ENCODE measurements at regions not wholly inside any gene's neighbourhood (a gene's known extent, or its start where the extent isn't known, plus 50 kb on each side); places are given as distances from the start of the nearest gene placed in this dataset.
"Not testable (repeated sequence)": the region's sequence is repeated elsewhere in the genome, so short reads cannot be mapped to it uniquely, and the experiment has no call there.

DNA sequence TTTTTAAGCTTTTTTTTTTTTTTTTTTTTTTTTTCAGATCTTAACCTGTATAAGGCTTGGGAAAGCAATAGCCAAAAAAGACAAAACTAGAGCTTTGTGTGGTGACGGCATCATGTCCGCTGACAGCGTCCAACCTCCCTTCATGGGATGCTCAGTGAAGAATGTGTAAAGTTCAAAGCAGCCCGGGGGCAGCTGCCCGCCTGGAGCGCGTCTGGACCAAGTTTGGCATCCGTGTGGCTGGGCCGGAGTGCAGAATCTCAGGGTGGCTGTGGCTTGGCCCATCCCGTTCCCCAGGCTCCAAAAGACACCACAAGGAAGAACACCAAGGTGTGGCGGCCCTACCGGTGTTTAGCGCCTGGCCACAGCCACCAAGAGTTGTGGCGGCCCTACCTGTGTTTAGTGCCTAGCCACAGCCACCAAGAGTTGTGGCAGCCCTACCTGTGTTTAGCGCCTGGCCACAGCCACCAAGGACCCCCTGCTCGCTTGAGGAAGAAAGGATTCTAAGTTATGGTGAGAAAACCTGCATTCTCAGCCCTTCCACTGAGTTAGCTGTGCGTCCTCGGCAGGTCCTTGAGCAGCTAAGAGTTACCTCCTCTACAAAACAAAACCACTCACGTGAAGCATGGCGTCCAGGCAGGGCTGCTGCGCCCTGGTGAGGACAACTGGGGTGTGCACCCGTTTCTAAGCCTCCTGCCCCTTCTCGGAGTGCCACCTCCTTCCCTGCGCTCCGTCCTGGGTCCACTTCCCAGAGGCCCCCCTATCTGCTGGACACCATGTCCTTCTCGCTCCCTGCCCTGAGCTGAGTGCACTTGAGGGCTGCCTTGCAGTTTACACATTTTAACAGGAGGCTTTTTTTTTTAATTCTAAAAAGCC lies 103.6 kb upstream of the SALL3 start:
- H3K4me3 ChIP-seq (ENCODE audit: low read depth in 1 of 2, low read length in 2 of 2), result no peak overlapping the region
- H3K27ac ChIP-seq (ENCODE audit: low read length), result no peak overlapping the region
- no peaks in the 10 kb centered on the region for H3K27me3 ChIP-seq (ENCODE audit: low read depth, low read length)
- H3K9me3 ChIP-seq (ENCODE audit: control insufficient read depth in 1 of 2, low read length in 2 of 2), result no peaks in the 10 kb centered on the region
- H3K36me3 ChIP-seq (ENCODE audit: control insufficient read depth in 1 of 2, insufficient read depth in 2 of 2, low read length in 2 of 2), result no peaks in the 10 kb centered on the region
- no peaks in the 10 kb centered on the region for H3K4me1 ChIP-seq (ENCODE audit: control insufficient read depth in 1 of 2, insufficient read depth in 2 of 2, low read length in 2 of 2)

GRCh38 chr18:78876868-78877267 lies 102.8 kb upstream of the SALL3 start:
- Histone ChIP-seq H3K4me3 (ENCODE audit: low read depth in 1 of 2, low read length in 2 of 2) (no peak overlapping the region), H3K9me3 (ENCODE audit: control insufficient read depth in 1 of 2, low read length in 2 of 2) (no peaks in the 10 kb centered on the region), H3K4me1 (ENCODE audit: control insufficient read depth in 1 of 2, insufficient read depth in 2 of 2, low read length in 2 of 2) (no peaks in the 10 kb centered on the region), H3K27ac (ENCODE audit: low read length) (no peak overlapping the region), H3K36me3 (ENCODE audit: control insufficient read depth in 1 of 2, insufficient read depth in 2 of 2, low read length in 2 of 2) (no peaks in the 10 kb centered on the region), H3K27me3 (ENCODE audit: low read depth, low read length) (no peaks in the 10 kb centered on the region)

GRCh38 chr18:78878335-78878734 lies 101.3 kb upstream of the SALL3 start:
- Histone ChIP-seq H3K27ac (ENCODE audit: low read length) (no peak overlapping the region), H3K27me3 (ENCODE audit: low read depth, low read length) (no peaks in the 10 kb centered on the region), H3K4me1 (ENCODE audit: control insufficient read depth in 1 of 2, insufficient read depth in 2 of 2, low read length in 2 of 2) (no peaks in the 10 kb centered on the region), H3K4me3 (ENCODE audit: low read depth in 1 of 2, low read length in 2 of 2) (no peak overlapping the region), H3K36me3 (ENCODE audit: control insufficient read depth in 1 of 2, insufficient read depth in 2 of 2, low read length in 2 of 2) (no peaks in the 10 kb centered on the region), H3K9me3 (ENCODE audit: control insufficient read depth in 1 of 2, low read length in 2 of 2) (no peaks in the 10 kb centered on the region)

DNA sequence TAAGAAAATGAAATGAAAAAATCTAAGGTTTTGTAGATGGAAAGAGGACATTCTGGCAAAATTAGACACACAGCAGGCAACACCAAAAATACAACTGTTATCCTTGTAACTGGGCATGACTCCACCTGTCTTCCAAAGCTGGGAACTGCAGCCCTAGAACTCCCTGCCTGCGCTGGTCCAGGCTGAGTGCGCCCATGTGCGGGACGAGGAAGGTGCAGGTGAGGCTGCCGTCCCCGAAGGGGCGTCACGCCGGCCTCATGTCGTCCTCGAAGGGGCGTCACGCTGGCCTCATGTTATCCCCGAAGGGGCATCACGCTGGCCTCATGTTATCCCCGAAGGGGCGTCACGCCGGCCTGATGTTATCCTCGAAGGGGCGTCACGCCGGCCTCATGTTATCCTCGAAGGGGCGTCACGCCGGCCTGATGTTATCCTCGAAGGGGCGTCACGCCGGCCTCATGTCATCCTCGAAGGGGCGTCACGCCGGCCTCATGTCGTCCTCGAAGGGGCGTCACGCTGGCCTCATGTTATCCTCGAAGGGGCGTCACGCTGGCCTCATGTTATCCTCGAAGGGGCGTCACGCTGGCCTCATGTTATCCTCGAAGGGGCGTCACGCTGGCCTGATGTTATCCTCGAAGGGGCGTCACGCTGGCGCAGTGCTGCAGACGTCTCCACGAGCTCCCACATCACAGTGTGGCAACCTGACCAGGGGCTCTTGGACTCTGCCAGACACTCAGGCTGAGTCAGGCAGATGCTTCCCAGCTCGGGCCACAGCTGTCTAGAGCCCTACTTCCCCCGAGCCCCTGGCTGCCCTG lies 100.3 kb upstream of the SALL3 start:
- H3K4me3 ChIP-seq (ENCODE audit: low read depth in 1 of 2, low read length in 2 of 2); H3K9me3 ChIP-seq (ENCODE audit: control insufficient read depth in 1 of 2, low read length in 2 of 2); H3K4me1 ChIP-seq (ENCODE audit: control insufficient read depth in 1 of 2, insufficient read depth in 2 of 2, low read length in 2 of 2); H3K36me3 ChIP-seq (ENCODE audit: control insufficient read depth in 1 of 2, insufficient read depth in 2 of 2, low read length in 2 of 2); H3K27me3 ChIP-seq (ENCODE audit: low read depth, low read length); H3K27ac ChIP-seq (ENCODE audit: low read length): not testable (repeated sequence)

DNA sequence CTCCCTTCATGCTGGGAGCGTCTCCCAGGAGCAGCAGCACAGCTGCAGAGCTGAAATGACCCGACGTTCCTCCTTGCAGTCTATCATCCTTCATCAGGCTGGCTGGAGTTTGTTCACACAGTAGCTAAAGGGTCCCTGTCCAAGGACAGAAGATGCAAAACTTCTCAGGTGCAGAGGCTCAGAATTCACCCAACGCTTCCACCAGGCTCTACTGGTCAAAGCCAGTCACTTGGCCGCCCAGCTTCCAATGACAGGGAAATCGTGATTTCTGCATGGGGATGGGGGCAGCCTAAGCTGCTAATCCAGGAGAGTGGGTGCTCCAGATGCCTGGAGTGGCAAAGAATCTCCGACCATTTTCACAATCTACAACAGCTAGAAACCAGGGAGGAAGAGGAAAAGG lies 97.0 kb upstream of the SALL3 start:
- Histone ChIP-seq H3K4me3 (ENCODE audit: low read depth in 1 of 2, low read length in 2 of 2) (no peak overlapping the region), H3K27ac (ENCODE audit: low read length) (no peak overlapping the region), H3K4me1 (ENCODE audit: control insufficient read depth in 1 of 2, insufficient read depth in 2 of 2, low read length in 2 of 2) (no peaks in the 10 kb centered on the region), H3K27me3 (ENCODE audit: low read depth, low read length) (no peaks in the 10 kb centered on the region), H3K9me3 (ENCODE audit: control insufficient read depth in 1 of 2, low read length in 2 of 2) (peaks cover 0 to 16% of the 10 kb centered on the region in 2 donors), H3K36me3 (ENCODE audit: control insufficient read depth in 1 of 2, insufficient read depth in 2 of 2, low read length in 2 of 2) (no peaks in the 10 kb centered on the region)

DNA sequence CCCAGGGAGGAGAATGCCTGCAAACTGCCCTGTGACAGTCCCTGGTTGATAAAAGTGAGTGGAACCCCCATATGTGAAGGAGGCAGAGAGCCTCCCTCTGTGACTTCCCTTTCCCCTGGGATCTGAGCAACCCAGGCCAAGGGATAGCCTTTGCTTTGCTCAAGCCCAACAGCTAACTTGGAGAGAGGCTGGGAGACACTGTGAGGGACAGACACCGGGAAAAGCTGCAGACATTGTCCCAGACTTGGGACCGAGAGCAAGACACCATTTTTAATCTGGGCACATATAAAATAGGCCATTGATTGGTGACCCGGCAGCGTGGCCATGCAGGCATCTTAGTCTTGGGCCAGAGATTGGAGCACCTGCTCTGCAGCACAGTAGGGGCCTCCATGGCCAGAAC lies 96.1 kb upstream of the SALL3 start:
- Histone ChIP-seq H3K27ac (ENCODE audit: low read length) (no peak overlapping the region), H3K4me1 (ENCODE audit: control insufficient read depth in 1 of 2, insufficient read depth in 2 of 2, low read length in 2 of 2) (no peaks in the 10 kb centered on the region), H3K9me3 (ENCODE audit: control insufficient read depth in 1 of 2, low read length in 2 of 2) (peaks cover 0 to 23% of the 10 kb centered on the region in 2 donors), H3K4me3 (ENCODE audit: low read depth in 1 of 2, low read length in 2 of 2) (no peak overlapping the region), H3K36me3 (ENCODE audit: control insufficient read depth in 1 of 2, insufficient read depth in 2 of 2, low read length in 2 of 2) (no peaks in the 10 kb centered on the region), H3K27me3 (ENCODE audit: low read depth, low read length) (no peaks in the 10 kb centered on the region)

DNA sequence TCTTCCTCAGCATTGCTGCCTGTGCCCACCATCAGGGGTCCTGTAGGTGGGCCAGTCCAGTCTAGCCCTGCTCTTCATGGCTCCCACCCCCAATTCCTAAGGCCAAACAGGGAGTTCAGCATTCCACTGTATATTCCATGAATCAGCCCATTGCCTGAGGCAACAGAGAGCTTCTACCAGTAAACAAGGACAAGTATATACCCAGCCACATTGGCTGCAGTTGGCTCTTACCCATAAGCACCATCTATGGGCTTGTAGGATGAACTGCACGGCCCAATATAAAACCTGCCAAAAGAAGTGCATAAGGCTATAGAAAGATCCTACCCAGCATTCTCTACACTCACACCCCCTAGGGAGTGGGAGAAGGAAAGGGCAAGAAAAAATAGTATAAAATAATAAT lies 95.1 kb upstream of the SALL3 start:
- H3K36me3 ChIP-seq (ENCODE audit: control insufficient read depth in 1 of 2, insufficient read depth in 2 of 2, low read length in 2 of 2), result no peaks in the 10 kb centered on the region

GRCh38 chr18:78889250-78889649 lies 90.4 kb upstream of the SALL3 start:
- Histone ChIP-seq H3K36me3 (ENCODE audit: control insufficient read depth in 1 of 2, insufficient read depth in 2 of 2, low read length in 2 of 2) (no peaks in the 10 kb centered on the region), H3K9me3 (ENCODE audit: control insufficient read depth in 1 of 2, low read length in 2 of 2) (peaks cover 0 to 44% of the 10 kb centered on the region in 2 donors), H3K27me3 (ENCODE audit: low read depth, low read length) (no peaks in the 10 kb centered on the region), H3K4me1 (ENCODE audit: control insufficient read depth in 1 of 2, insufficient read depth in 2 of 2, low read length in 2 of 2) (no peaks in the 10 kb centered on the region), H3K4me3 (ENCODE audit: low read depth in 1 of 2, low read length in 2 of 2) (peak overlapping the region in 1 of 2 donors; percentile 31), H3K27ac (ENCODE audit: low read length) (no peak overlapping the region)

More for the DNA sequence above, 95.1 kb upstream of the SALL3 start:
- Histone ChIP-seq H3K4me3 (ENCODE audit: low read depth in 1 of 2, low read length in 2 of 2) (no peak overlapping the region), H3K9me3 (ENCODE audit: control insufficient read depth in 1 of 2, low read length in 2 of 2) (peaks cover 0 to 33% of the 10 kb centered on the region in 2 donors), H3K4me1 (ENCODE audit: control insufficient read depth in 1 of 2, insufficient read depth in 2 of 2, low read length in 2 of 2) (no peaks in the 10 kb centered on the region), H3K27ac (ENCODE audit: low read length) (no peak overlapping the region), H3K27me3 (ENCODE audit: low read depth, low read length) (no peaks in the 10 kb centered on the region)

- Histone ChIP-seq H3K9me3 (ENCODE audit: control insufficient read depth in 1 of 2, low read length in 2 of 2) (peaks cover 0 to 38% of the 10 kb centered on the region in 2 donors), H3K4me1 (ENCODE audit: control insufficient read depth in 1 of 2, insufficient read depth in 2 of 2, low read length in 2 of 2) (no peaks in the 10 kb centered on the region), H3K27me3 (ENCODE audit: low read depth, low read length) (no peaks in the 10 kb centered on the region), H3K27ac (ENCODE audit: low read length) (no peak overlapping the region), H3K4me3 (ENCODE audit: low read depth in 1 of 2, low read length in 2 of 2) (no peak overlapping the region), H3K36me3 (ENCODE audit: control insufficient read depth in 1 of 2, insufficient read depth in 2 of 2, low read length in 2 of 2) (no peaks in the 10 kb centered on the region)
Measured at GRCh38 chr18:78890388-78890787, 89.2 kb upstream of the SALL3 start.

- H3K9me3 ChIP-seq (ENCODE audit: control insufficient read depth in 1 of 2, low read length in 2 of 2), result peaks cover 0 to 36% of the 10 kb centered on the region in 2 donors
- H3K27ac ChIP-seq (ENCODE audit: low read length), result no peak overlapping the region
- H3K36me3 ChIP-seq (ENCODE audit: control insufficient read depth in 1 of 2, insufficient read depth in 2 of 2, low read length in 2 of 2), result no peaks in the 10 kb centered on the region
- no peaks in the 10 kb centered on the region for H3K4me1 ChIP-seq (ENCODE audit: control insufficient read depth in 1 of 2, insufficient read depth in 2 of 2, low read length in 2 of 2)
- H3K27me3 ChIP-seq (ENCODE audit: low read depth, low read length), result no peaks in the 10 kb centered on the region
- H3K4me3 ChIP-seq (ENCODE audit: low read depth in 1 of 2, low read length in 2 of 2), result no peak overlapping the region
Measured at GRCh38 chr18:78891185-78891762, 88.3 kb upstream of the SALL3 start.

DNA sequence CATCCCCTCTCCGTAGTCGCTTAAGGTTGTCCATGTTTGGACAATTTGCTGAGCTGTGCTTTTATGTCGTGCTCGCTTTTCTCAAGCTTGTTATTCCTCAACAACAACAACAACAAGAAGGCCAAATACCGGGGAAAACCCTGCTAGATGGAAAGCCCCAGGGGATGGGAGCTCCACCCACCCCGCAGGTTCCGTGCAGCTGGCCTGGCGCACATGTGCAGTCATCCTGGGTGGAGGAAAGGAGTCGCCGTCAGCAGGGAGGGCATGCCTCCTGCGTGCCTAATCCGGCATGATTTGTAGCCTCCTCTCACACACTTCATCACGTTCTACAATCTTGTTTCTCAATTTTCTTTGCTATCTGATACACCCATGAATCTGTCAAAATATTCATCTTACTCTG lies 87.4 kb upstream of the SALL3 start:
- Histone ChIP-seq H3K27me3 (ENCODE audit: low read depth, low read length) (no peaks in the 10 kb centered on the region), H3K4me1 (ENCODE audit: control insufficient read depth in 1 of 2, insufficient read depth in 2 of 2, low read length in 2 of 2) (no peaks in the 10 kb centered on the region), H3K27ac (ENCODE audit: low read length) (no peak overlapping the region), H3K4me3 (ENCODE audit: low read depth in 1 of 2, low read length in 2 of 2) (no peak overlapping the region), H3K36me3 (ENCODE audit: control insufficient read depth in 1 of 2, insufficient read depth in 2 of 2, low read length in 2 of 2) (no peaks in the 10 kb centered on the region), H3K9me3 (ENCODE audit: control insufficient read depth in 1 of 2, low read length in 2 of 2) (peaks cover 0 to 36% of the 10 kb centered on the region in 2 donors)
